ENCODE measurements at regions not wholly inside any gene's neighbourhood (a gene's known extent, or its start where the extent isn't known, plus 50 kb on each side); places are given as distances from the start of the nearest gene placed in this dataset.
A peak's percentile ranks its signal among the peaks of the same experiment; 100 is the strongest.
"Not testable (repeated sequence)": the region's sequence is repeated elsewhere in the genome, so short reads cannot be mapped to it uniquely, and the experiment has no call there.

GRCh38 chr7:89563597-89563996 is 590.7 kb upstream of the STEAP1 start:
- Mint-ChIP-seq H3K36me3 (ENCODE audit: low read depth) (no peaks in the 10 kb centered on the region), H3K27ac (no peak overlapping the region), H3K9me3 (peaks cover 15% of the 10 kb centered on the region), H3K4me1 (ENCODE audit: low read depth) (no peaks in the 10 kb centered on the region), H3K4me3 (no peak overlapping the region), H3K27me3 (no peaks in the 10 kb centered on the region)

GRCh38 chr7:89584896-89585295 is 569.4 kb upstream of the STEAP1 start:
- Mint-ChIP-seq H3K27ac (no peak overlapping the region), H3K4me1 (ENCODE audit: low read depth) (no peaks in the 10 kb centered on the region), H3K36me3 (ENCODE audit: low read depth) (no peaks in the 10 kb centered on the region), H3K27me3 (no peaks in the 10 kb centered on the region), H3K9me3 (peaks cover 19% of the 10 kb centered on the region), H3K4me3 (no peak overlapping the region)

GRCh38 chr7:89593125-89593524 is 561.1 kb upstream of the STEAP1 start:
- Mint-ChIP-seq H3K4me1 (ENCODE audit: low read depth) (no peaks in the 10 kb centered on the region), H3K4me3 (no peak overlapping the region), H3K36me3 (ENCODE audit: low read depth) (no peaks in the 10 kb centered on the region), H3K27ac (no peak overlapping the region), H3K9me3 (peaks cover 6% of the 10 kb centered on the region), H3K27me3 (no peaks in the 10 kb centered on the region)

GRCh38 chr7:89602984-89603383 is 551.3 kb upstream of the STEAP1 start:
- Mint-ChIP-seq H3K4me3 (no peak overlapping the region), H3K27me3 (no peaks in the 10 kb centered on the region), H3K4me1 (ENCODE audit: low read depth) (peaks cover 30% of the 10 kb centered on the region), H3K27ac (no peak overlapping the region), H3K36me3 (ENCODE audit: low read depth) (peaks cover 8% of the 10 kb centered on the region), H3K9me3 (peaks cover 19% of the 10 kb centered on the region)

GRCh38 chr7:89605362-89605761 is 548.9 kb upstream of the STEAP1 start:
- Mint-ChIP-seq H3K4me1 (ENCODE audit: low read depth) (peaks cover 49% of the 10 kb centered on the region), H3K27ac (no peak overlapping the region), H3K9me3 (peaks cover 14% of the 10 kb centered on the region), H3K4me3 (no peak overlapping the region), H3K27me3 (no peaks in the 10 kb centered on the region), H3K36me3 (ENCODE audit: low read depth) (peaks cover 7% of the 10 kb centered on the region)

GRCh38 chr7:89606511-89606910 is 547.8 kb upstream of the STEAP1 start:
- Mint-ChIP-seq H3K27ac (peak overlapping the region; percentile 15), H3K4me1 (ENCODE audit: low read depth) (peaks cover 49% of the 10 kb centered on the region), H3K9me3 (peaks cover 7% of the 10 kb centered on the region), H3K4me3 (no peak overlapping the region), H3K36me3 (ENCODE audit: low read depth) (no peaks in the 10 kb centered on the region), H3K27me3 (no peaks in the 10 kb centered on the region)

- no peaks in the 10 kb centered on the region for H3K36me3 Mint-ChIP-seq (ENCODE audit: low read depth)
- H3K27me3 Mint-ChIP-seq, result no peaks in the 10 kb centered on the region
- peaks cover 49% of the 10 kb centered on the region for H3K4me1 Mint-ChIP-seq (ENCODE audit: low read depth)
- H3K9me3 Mint-ChIP-seq, result no peaks in the 10 kb centered on the region
- peak overlapping the region; percentile 19 for H3K27ac Mint-ChIP-seq
- no peak overlapping the region for H3K4me3 Mint-ChIP-seq
Measured at GRCh38 chr7:89607792-89608191, 546.5 kb upstream of the STEAP1 start.

- H3K9me3 Mint-ChIP-seq; H3K36me3 Mint-ChIP-seq (ENCODE audit: low read depth); H3K27me3 Mint-ChIP-seq; H3K27ac Mint-ChIP-seq; H3K4me3 Mint-ChIP-seq; H3K4me1 Mint-ChIP-seq (ENCODE audit: low read depth): not testable (repeated sequence)
Measured at GRCh38 chr7:89616829-89617228, 537.4 kb upstream of the STEAP1 start.

GRCh38 chr7:89618274-89618673 is 536.0 kb upstream of the STEAP1 start:
- H3K36me3 Mint-ChIP-seq (ENCODE audit: low read depth), result no peaks in the 10 kb centered on the region
- H3K4me3 Mint-ChIP-seq, result no peak overlapping the region
- H3K4me1 Mint-ChIP-seq (ENCODE audit: low read depth), result peaks cover 16% of the 10 kb centered on the region
- H3K9me3 Mint-ChIP-seq, result no peaks in the 10 kb centered on the region
- H3K27ac Mint-ChIP-seq, result no peak overlapping the region
- no peaks in the 10 kb centered on the region for H3K27me3 Mint-ChIP-seq

GRCh38 chr7:89621925-89622641 is 532.2 kb upstream of the STEAP1 start:
- peak overlapping the region; percentile 12 for H3K27ac Mint-ChIP-seq
- H3K4me3 Mint-ChIP-seq, result no peak overlapping the region
- no peaks in the 10 kb centered on the region for H3K36me3 Mint-ChIP-seq (ENCODE audit: low read depth)
- peaks cover 19% of the 10 kb centered on the region for H3K4me1 Mint-ChIP-seq (ENCODE audit: low read depth)
- no peaks in the 10 kb centered on the region for H3K9me3 Mint-ChIP-seq
- no peaks in the 10 kb centered on the region for H3K27me3 Mint-ChIP-seq

GRCh38 chr7:89623018-89623672 is 531.1 kb upstream of the STEAP1 start:
- Mint-ChIP-seq H3K4me3 (no peak overlapping the region), H3K36me3 (ENCODE audit: low read depth) (no peaks in the 10 kb centered on the region), H3K4me1 (ENCODE audit: low read depth) (peaks cover 19% of the 10 kb centered on the region), H3K27me3 (no peaks in the 10 kb centered on the region), H3K9me3 (no peaks in the 10 kb centered on the region), H3K27ac (no peak overlapping the region)

- H3K27ac Mint-ChIP-seq; H3K4me3 Mint-ChIP-seq; H3K9me3 Mint-ChIP-seq; H3K27me3 Mint-ChIP-seq; H3K36me3 Mint-ChIP-seq (ENCODE audit: low read depth): not testable (repeated sequence)
- H3K4me1 Mint-ChIP-seq (ENCODE audit: low read depth), result peaks cover 19% of the 10 kb centered on the region
Measured at GRCh38 chr7:89624155-89624554, 530.1 kb upstream of the STEAP1 start.

- no peak overlapping the region for H3K27ac Mint-ChIP-seq
- H3K36me3 Mint-ChIP-seq (ENCODE audit: low read depth), result no peaks in the 10 kb centered on the region
- H3K4me1 Mint-ChIP-seq (ENCODE audit: low read depth), result no peaks in the 10 kb centered on the region
- peaks cover 4% of the 10 kb centered on the region for H3K27me3 Mint-ChIP-seq
- H3K9me3 Mint-ChIP-seq, result no peaks in the 10 kb centered on the region
- no peak overlapping the region for H3K4me3 Mint-ChIP-seq
Measured at GRCh38 chr7:89648509-89648908, 505.8 kb upstream of the STEAP1 start.

- peaks cover 3% of the 10 kb centered on the region for H3K27me3 Mint-ChIP-seq
- no peaks in the 10 kb centered on the region for H3K4me1 Mint-ChIP-seq (ENCODE audit: low read depth)
- H3K27ac Mint-ChIP-seq, result no peak overlapping the region
- H3K9me3 Mint-ChIP-seq, result peaks cover 9% of the 10 kb centered on the region
- H3K4me3 Mint-ChIP-seq, result no peak overlapping the region
- no peaks in the 10 kb centered on the region for H3K36me3 Mint-ChIP-seq (ENCODE audit: low read depth)
Measured at GRCh38 chr7:89655946-89656345, 498.3 kb upstream of the STEAP1 start.

GRCh38 chr7:89661876-89662275 is 492.4 kb upstream of the STEAP1 start:
- Mint-ChIP-seq H3K4me1 (ENCODE audit: low read depth) (no peaks in the 10 kb centered on the region), H3K27me3 (peaks cover 3% of the 10 kb centered on the region), H3K9me3 (peaks cover 5% of the 10 kb centered on the region), H3K27ac (no peak overlapping the region), H3K36me3 (ENCODE audit: low read depth) (no peaks in the 10 kb centered on the region), H3K4me3 (no peak overlapping the region)
